H9 (cell line): ENCODE measurements at regions not wholly inside any gene's neighbourhood (a gene's known extent, or its start where the extent isn't known, plus 50 kb on each side); places are given as distances from the start of the nearest gene placed in this dataset.

Experiments used
- DNase-seq: peaks from one replicate; pipeline ENCODE4 v3.0.0-alpha.2; 2017
- H2AFZ ChIP-seq: one replicate; pipeline ENCODE4 v1.6.1; 2013; ENCODE audit warnings: mild to moderate bottlenecking, low read length, control low read depth, moderate library complexity
- H2AK5ac ChIP-seq: 2 replicates; pipeline ENCODE4 v1.6.1; 2013; ENCODE audit warnings: low read length, control low read depth, mixed read lengths; ENCODE audit not compliant: insufficient read length
- H2BK120ac ChIP-seq: one replicate; pipeline ENCODE4 v1.6.1; 2013; ENCODE audit warnings: low read depth, mild to moderate bottlenecking, low read length, control low read depth, inconsistent platforms; ENCODE audit not compliant: poor library complexity, severe bottlenecking
- H2BK12ac ChIP-seq: 2 replicates; pipeline ENCODE4 v1.6.1; 2013; ENCODE audit warnings: low read length, control low read depth, mixed read lengths, low read depth; ENCODE audit not compliant: insufficient read length
- H2BK15ac ChIP-seq: 2 replicates; pipeline ENCODE4 v1.6.1; 2013; ENCODE audit warnings: low read depth, low read length, control low read depth
- H2BK20ac ChIP-seq: one replicate; pipeline ENCODE4 v1.6.1; 2013; ENCODE audit warnings: low read depth, mild to moderate bottlenecking, low read length, control low read depth, inconsistent platforms; ENCODE audit not compliant: poor library complexity, severe bottlenecking
- H2BK5ac ChIP-seq: 2 replicates; pipeline ENCODE4 v1.6.1; 2013; ENCODE audit warnings: low read length, control low read depth, mixed read lengths; ENCODE audit not compliant: insufficient read length
- H3K14ac ChIP-seq: 2 replicates; pipeline ENCODE4 v1.6.1; 2013; ENCODE audit warnings: low read length, control low read depth; ENCODE audit not compliant: insufficient read depth
- H3K18ac ChIP-seq: 2 replicates; pipeline ENCODE4 v1.6.1; 2013; ENCODE audit warnings: low read depth, mild to moderate bottlenecking, mixed read lengths, low read length, control low read depth; ENCODE audit not compliant: insufficient read length
- H3K23ac ChIP-seq: 2 replicates; pipeline ENCODE4 v1.6.1; 2013; ENCODE audit warnings: low read length, control low read depth, mixed read lengths, low read depth; ENCODE audit not compliant: insufficient read length
- H3K23me2 ChIP-seq: 2 replicates; pipeline ENCODE4 v1.6.1; 2013; ENCODE audit warnings: low read depth, mild to moderate bottlenecking, mixed read lengths, low read length, control low read depth; ENCODE audit not compliant: insufficient read length, poor library complexity, severe bottlenecking
- H3K27ac ChIP-seq: 2 replicates; pipeline ENCODE4 v1.5.1; 2013; ENCODE audit warnings: low read length, control low read depth, mixed read lengths, low read depth; ENCODE audit not compliant: insufficient read length
- H3K27me3 ChIP-seq: 2 replicates; pipeline ENCODE4 v1.6.1; 2013; ENCODE audit warnings: low read length, control low read depth, inconsistent platforms; ENCODE audit not compliant: insufficient read depth
- H3K4ac ChIP-seq: 2 replicates; pipeline ENCODE4 v1.6.1; 2013; ENCODE audit warnings: low read depth, mild to moderate bottlenecking, control low read depth, inconsistent platforms, low read length, moderate library complexity
- H3K4me1 ChIP-seq: 2 replicates; pipeline ENCODE4 v1.6.1; 2013; ENCODE audit warnings: low read length, control low read depth, inconsistent platforms; ENCODE audit not compliant: insufficient read depth
- H3K4me2 ChIP-seq: 2 replicates; pipeline ENCODE4 v1.6.1; 2013; ENCODE audit warnings: low read length, control low read depth, mixed read lengths; ENCODE audit not compliant: insufficient read length, insufficient read depth
- H3K56ac ChIP-seq: 2 replicates; pipeline ENCODE4 v1.6.1; 2013; ENCODE audit warnings: low read depth, mild to moderate bottlenecking, mixed read lengths, low read length, control low read depth; ENCODE audit not compliant: insufficient read length
- H3K79me1 ChIP-seq: 2 replicates; pipeline ENCODE4 v1.6.1; 2013; ENCODE audit warnings: low read depth, mild to moderate bottlenecking, moderate library complexity, low read length, control low read depth, inconsistent platforms; ENCODE audit not compliant: insufficient read depth, poor library complexity, severe bottlenecking
- H3K79me2 ChIP-seq: 2 replicates; pipeline ENCODE4 v1.6.1; 2013; ENCODE audit warnings: low read length, control low read depth, inconsistent platforms; ENCODE audit not compliant: insufficient read depth
- H3K9ac ChIP-seq: 2 replicates; pipeline ENCODE4 v1.6.1; 2013; ENCODE audit warnings: low read length, control low read depth, mixed read lengths; ENCODE audit not compliant: insufficient read length; ENCODE audit errors: extremely low read depth
- H3K9me3 ChIP-seq: one replicate; pipeline ENCODE4 v1.6.1; 2013; ENCODE audit warnings: low read depth, low read length, inconsistent platforms; ENCODE audit not compliant: control insufficient read depth
- H3T11ph ChIP-seq: one replicate; pipeline ENCODE4 v1.6.1; 2013; ENCODE audit warnings: mild to moderate bottlenecking, low read length, control low read depth, inconsistent platforms
- H4K20me1 ChIP-seq: one replicate; pipeline ENCODE4 v1.6.1; 2013; ENCODE audit not compliant: control insufficient read depth, insufficient read length, insufficient read depth
- H4K5ac ChIP-seq: 2 replicates; pipeline ENCODE4 v1.6.1; 2013; ENCODE audit warnings: low read depth, mild to moderate bottlenecking, mixed read lengths, low read length, control low read depth; ENCODE audit not compliant: insufficient read length
- H4K8ac ChIP-seq: replicated peaks from 2 replicates; pipeline ENCODE4 v1.6.1; 2013; ENCODE audit warnings: low read length, control low read depth, mixed read lengths, low read depth; ENCODE audit not compliant: insufficient read length
- H4K91ac ChIP-seq: 2 replicates; pipeline ENCODE4 v1.6.1; 2013; ENCODE audit warnings: low read depth, mild to moderate bottlenecking, moderate library complexity, mixed read lengths, low read length, control low read depth; ENCODE audit not compliant: insufficient read length
- H3K27ac Mint-ChIP-seq, 3 experiments: 2 replicates in 2 of 3; 3 replicates in 1 of 3; pipeline ENCODE4 v1.8.0; 2020 to 2021; ENCODE audit warnings: mixed read lengths in 3 of 3, mild to moderate bottlenecking in 1 of 3, moderate library complexity in 1 of 3
- H3K27me3 Mint-ChIP-seq: 2 replicates; pipeline ENCODE4 v1.8.0; 2021; ENCODE audit warnings: low read depth, mild to moderate bottlenecking, moderate library complexity, mixed read lengths
- H3K36me3 Mint-ChIP-seq, 3 experiments: 2 replicates in 2 of 3; 3 replicates in 1 of 3; pipeline ENCODE4 v1.8.0; 2020 to 2021; ENCODE audit warnings: low read depth in 3 of 3, mixed read lengths in 3 of 3; ENCODE audit not compliant: insufficient read depth in 1 of 3
- H3K4me1 Mint-ChIP-seq, 2 experiments: 2 replicates each; pipeline ENCODE4 v1.8.0; 2020; ENCODE audit warnings: mixed read lengths in 2 of 2
- H3K4me3 Mint-ChIP-seq, 2 experiments: 2 replicates in 1 of 2; 3 replicates in 1 of 2; pipeline ENCODE4 v1.8.0; 2020 to 2021; ENCODE audit warnings: mild to moderate bottlenecking in 2 of 2, mixed read lengths in 2 of 2, moderate library complexity in 1 of 2
- H3K9me3 Mint-ChIP-seq, 2 experiments: 2 replicates in 1 of 2; 3 replicates in 1 of 2; pipeline ENCODE4 v1.8.0; 2020; ENCODE audit warnings: mild to moderate bottlenecking in 2 of 2, mixed read lengths in 2 of 2, moderate library complexity in 1 of 2
- WGBS: extraction: QIAGEN DNeasy Blood & Tissue Kit; methylation state at CpG from one replicate; pipeline ENCODE4 v1.1.7; 2013; ENCODE audit warnings: missing lambda C conversion rate, low lambda C conversion rate, mixed read lengths; ENCODE audit not compliant: insufficient read length; ENCODE audit errors: extremely low coverage; 5-methylcytosine and 5-hydroxymethylcytosine counted together
- TF ChIP-seq, protein P1 (sequence below): fragments of 200-600 bp; sonication (generic); conservative IDR thresholded peaks from 3 replicates; pipeline ENCODE4 v1.8.0; 2021; ENCODE audit warnings: antibody characterized with exemption, mild to moderate bottlenecking

GRCh38 chr12:84043355-84043754 is 869.2 kb downstream of the SLC6A15 start:
- Histone ChIP-seq H4K20me1 (no peaks in the 10 kb centered on the region), H3K4me1 (no peaks in the 10 kb centered on the region), H3K79me1 (no peaks in the 10 kb centered on the region), H3K23ac (no peak overlapping the region), H2AK5ac (no peak overlapping the region), H3K14ac (no peak overlapping the region), H2BK120ac (no peak overlapping the region), H3K23me2 (no peaks in the 10 kb centered on the region), H3K4me2 (no peak overlapping the region), H3K4ac (no peak overlapping the region), H2BK20ac (no peak overlapping the region), H4K91ac (no peak overlapping the region), H2BK15ac (no peak overlapping the region), H3K27ac (no peak overlapping the region), H4K8ac (no peak overlapping the region), H3K27me3 (no peaks in the 10 kb centered on the region), H3K9me3 (no peaks in the 10 kb centered on the region), H3T11ph (no peak overlapping the region), H2BK12ac (no peak overlapping the region), H3K56ac (no peak overlapping the region), H2BK5ac (no peak overlapping the region), H3K18ac (no peak overlapping the region), H3K79me2 (no peaks in the 10 kb centered on the region), H3K9ac (no peak overlapping the region), H2AFZ (no peak overlapping the region), H4K5ac (no peak overlapping the region)
- Mint-ChIP-seq H3K27me3 (peaks cover 9% of the 10 kb centered on the region), H3K9me3 (peaks cover 2 to 6% of the 10 kb centered on the region in 2 experiments; a peak in 1 of 5 replicates), H3K36me3 (no peaks in the 10 kb centered on the region), H3K4me3 (no peak overlapping the region), H3K27ac (no peak overlapping the region), H3K4me1 (peaks cover 3 to 4% of the 10 kb centered on the region in 2 experiments)
- TF ChIP-seq, protein P1, sequence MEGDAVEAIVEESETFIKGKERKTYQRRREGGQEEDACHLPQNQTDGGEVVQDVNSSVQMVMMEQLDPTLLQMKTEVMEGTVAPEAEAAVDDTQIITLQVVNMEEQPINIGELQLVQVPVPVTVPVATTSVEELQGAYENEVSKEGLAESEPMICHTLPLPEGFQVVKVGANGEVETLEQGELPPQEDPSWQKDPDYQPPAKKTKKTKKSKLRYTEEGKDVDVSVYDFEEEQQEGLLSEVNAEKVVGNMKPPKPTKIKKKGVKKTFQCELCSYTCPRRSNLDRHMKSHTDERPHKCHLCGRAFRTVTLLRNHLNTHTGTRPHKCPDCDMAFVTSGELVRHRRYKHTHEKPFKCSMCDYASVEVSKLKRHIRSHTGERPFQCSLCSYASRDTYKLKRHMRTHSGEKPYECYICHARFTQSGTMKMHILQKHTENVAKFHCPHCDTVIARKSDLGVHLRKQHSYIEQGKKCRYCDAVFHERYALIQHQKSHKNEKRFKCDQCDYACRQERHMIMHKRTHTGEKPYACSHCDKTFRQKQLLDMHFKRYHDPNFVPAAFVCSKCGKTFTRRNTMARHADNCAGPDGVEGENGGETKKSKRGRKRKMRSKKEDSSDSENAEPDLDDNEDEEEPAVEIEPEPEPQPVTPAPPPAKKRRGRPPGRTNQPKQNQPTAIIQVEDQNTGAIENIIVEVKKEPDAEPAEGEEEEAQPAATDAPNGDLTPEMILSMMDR = no peak
- no peak for DNase-seq
- WGBS = no CpG with 5 or more reads among the region's 4 CpGs
